SKM-1 (cell line): ENCODE measurements at regions not wholly inside any gene's neighbourhood (a gene's known extent, or its start where the extent isn't known, plus 50 kb on each side); places are given as distances from the start of the nearest gene placed in this dataset.

Source experiments
- DNase-seq: peaks from one replicate; lab custom pipeline; 2025; ENCODE audit not compliant: unreplicated experiment; lab: John Stamatoyannopoulos, UW

DNA sequence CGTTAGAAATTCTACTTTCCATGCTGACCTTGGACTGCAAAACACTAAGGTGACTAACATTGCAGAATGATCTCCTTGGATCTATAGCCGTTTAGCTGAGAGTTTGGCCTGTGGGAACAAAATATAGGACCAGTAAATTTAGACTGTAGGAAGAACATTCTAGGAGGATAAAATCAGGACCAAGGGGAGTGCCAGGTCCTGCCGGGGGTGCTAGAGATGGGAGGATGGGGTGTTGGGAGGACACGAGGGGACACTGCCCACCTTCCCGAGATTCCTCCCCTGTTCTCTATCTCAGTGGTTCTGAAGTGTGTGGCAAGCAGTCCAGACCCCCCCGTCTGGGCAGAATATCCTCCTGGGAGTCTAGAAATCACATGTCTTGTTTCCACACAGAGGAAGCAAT, 445.2 kb downstream of the ZSWIM6 start:
- no peak for DNase-seq

GRCh38 chr5:61779743-61780142, 447.7 kb downstream of the ZSWIM6 start:
- DNase-seq, result no peak

DNA sequence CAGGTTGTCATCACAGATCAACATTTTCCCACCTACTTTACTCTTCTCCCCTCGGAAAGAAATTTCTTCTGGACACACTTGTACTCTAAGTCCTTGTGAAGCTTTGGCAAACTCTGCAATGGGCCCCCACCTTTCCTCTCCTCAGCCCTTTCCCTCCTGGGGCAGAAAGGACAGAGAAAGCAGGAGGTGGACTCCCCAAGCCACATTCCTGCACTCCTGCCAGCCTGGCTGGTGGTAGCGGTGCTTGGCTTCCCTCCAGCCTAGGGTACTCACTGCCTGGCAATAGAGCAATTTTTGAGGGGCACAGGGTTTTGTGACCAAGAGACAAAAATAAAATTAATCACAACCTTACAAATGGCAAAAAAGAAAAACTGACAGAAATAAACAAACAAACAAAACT, 451.4 kb downstream of the ZSWIM6 start:
- no peak for DNase-seq

DNA sequence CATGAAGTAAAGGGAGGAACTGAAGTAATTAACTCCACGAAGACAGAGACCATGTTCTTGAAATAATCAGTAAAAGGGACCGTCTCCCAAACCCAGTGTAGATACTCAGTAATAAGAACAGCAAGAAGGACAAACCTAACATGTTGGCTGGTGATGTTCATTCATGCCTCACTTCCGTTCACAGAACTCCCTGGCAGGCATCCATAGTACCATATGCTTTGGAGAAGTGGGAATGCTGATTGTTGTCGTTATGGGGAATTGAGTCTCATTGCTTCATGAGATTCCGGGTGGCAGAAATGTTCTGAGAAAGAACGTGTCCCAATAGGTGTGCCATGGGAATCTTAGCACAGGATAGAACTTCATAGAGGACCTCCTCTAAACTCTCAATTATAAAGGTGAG, 452.3 kb downstream of the ZSWIM6 start:
- no peak for DNase-seq

- DNase-seq, result no peak
Measured at GRCh38 chr5:61788548-61788947, 456.5 kb downstream of the ZSWIM6 start.

DNA sequence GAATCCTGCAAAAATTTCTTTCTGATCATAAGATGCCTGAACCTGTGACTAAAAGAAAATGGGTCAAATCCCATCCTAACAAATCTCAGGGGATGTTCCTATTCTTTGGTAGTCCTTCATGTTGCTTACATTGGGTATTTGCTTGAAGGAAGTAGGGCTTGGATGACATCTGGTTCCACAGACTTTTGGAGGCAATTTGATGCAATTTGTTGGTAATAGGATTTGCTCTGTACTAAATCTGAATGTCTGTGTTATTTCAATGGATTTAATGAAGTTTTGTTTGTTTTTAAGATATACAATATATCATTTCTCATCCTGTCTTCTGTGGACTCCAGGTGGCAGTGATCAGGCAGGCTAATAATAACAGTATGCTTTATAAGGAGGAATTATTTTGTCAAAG, 457.9 kb downstream of the ZSWIM6 start:
- DNase-seq, result no peak

DNA sequence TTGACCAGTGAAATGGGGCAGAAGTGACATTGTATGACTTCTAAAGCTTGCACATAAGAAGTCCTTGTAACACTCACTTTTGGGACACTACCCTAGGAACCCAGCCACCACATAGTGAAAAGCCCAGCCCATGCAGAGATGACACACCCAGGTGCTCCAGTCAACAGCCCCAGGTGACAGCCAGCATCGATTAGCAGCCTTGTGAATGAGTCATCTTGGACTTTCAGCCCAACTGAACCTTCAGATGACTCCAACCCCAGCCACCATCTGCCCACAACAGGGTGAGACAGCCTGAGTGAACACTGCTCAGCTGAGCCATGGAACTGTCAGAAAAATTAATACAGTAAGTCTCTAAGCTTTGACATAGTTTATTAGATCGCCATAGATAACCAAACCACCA, 458.6 kb downstream of the ZSWIM6 start:
- no peak for DNase-seq

GRCh38 chr5:61796773-61797172, 464.7 kb downstream of the ZSWIM6 start:
- DNase-seq, result no peak

- DNase-seq, result no peak
Measured at GRCh38 chr5:61800450-61800849, 468.4 kb downstream of the ZSWIM6 start.

DNA sequence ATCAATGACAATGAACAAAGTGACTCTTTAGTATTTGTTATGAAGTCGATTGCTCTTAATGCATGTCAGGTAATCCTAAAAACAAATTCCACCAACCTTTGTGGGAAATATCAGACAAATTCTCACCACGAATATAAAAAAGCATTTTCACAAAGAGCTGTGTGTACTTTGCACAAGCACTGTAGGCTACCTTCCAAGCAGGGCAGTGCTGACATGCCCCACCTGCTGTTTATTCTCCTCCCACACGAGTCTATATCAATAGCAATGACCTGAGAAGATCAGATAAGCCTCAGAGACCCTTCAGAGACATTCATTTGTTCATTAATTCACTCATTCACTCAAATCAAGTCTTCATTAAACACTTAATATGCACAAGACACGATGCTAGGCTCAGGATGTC, 469.1 kb downstream of the ZSWIM6 start:
- no peak for DNase-seq

GRCh38 chr5:61802456-61802855, 470.4 kb downstream of the ZSWIM6 start:
- no peak for DNase-seq

- no peak for DNase-seq
Measured at GRCh38 chr5:61805101-61805500, 473.0 kb downstream of the ZSWIM6 start.

DNA sequence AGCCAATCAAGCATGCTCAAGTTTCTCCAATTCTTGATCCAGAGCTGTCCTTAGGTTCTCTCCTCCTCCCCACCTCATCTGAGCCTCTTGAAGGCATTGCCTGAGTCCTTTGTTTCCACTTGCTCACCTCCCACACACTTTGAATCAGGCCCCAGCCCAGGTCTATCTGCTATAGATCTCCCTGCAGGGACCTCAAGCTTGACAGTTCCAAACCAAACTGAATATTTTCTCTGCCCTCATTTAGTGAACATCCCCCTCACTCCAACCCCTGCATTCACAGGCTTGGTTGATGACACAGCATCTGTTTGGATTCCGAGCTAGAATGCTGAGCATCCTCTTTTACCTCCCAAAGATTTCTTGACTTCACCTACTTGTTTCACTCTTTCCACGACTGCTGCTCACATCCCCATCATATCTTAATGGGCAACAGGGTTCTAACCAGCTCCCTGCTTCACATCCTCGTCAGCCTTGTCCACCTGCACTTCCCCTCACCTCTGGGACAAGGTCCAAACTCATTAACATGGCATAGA, 474.5 kb downstream of the ZSWIM6 start:
- DNase-seq, result no peak

DNA sequence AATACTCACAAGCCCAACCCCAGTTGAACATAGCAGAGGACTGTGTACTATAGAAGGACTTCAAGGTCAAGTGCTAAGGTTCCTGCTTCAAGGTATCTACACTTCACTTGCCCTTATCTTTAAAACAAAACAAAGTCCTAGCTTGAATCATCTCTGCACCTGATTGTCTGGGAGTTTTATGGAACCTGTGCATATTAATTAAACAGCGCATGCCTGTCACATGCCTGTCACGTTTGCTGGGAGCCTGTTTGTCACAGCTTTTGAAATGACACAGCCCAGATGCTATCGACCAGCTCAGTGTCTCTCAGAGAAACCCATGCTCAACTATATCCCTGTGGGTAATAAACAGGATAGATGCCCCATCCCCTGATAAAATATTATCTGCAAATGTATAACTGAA, 476.0 kb downstream of the ZSWIM6 start:
- no peak for DNase-seq

DNA sequence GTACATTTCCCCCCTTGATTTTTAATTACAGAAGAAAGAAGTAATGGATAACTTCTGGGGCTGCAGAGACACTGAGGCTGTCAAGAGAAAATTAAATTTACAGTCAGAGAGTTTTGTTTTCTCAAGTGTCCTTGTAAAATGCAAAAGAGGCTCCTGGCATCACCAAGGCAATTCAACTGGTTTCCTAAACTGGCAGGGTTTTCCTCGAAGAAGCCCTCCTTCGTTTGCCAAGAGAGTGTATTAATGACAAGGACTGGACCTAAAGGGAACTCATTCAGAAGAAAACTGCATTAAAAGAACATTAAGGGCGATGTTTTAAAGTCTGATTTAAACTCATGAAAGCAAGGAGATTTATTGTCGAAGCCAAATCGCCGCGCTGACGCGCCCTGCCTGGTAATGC, 476.9 kb downstream of the ZSWIM6 start:
- DNase-seq, result no peak

DNA sequence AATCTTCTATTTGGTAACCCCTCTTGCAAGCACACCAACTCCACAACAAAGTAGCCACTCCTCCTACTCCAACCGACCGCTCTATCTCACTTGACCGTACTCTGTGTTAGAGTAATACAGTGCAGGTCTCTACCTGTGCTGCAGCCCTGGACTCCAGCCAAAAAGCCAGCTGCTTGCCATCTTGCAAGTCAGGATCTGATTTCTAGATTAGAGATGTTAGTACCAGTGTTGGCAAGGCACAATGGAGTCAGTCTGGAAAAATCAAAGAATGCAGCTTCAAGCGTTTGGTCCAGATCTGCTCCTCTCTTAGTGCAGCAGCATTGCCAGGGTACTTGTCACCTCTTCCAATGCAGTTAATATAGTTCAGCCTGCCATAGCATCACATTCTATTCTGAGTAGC, 477.6 kb downstream of the ZSWIM6 start:
- DNase-seq, result no peak

- no peak for DNase-seq
Measured at GRCh38 chr5:61811052-61811451, 479.0 kb downstream of the ZSWIM6 start.

GRCh38 chr5:61813361-61813760, 481.3 kb downstream of the ZSWIM6 start:
- DNase-seq, result no peak

DNA sequence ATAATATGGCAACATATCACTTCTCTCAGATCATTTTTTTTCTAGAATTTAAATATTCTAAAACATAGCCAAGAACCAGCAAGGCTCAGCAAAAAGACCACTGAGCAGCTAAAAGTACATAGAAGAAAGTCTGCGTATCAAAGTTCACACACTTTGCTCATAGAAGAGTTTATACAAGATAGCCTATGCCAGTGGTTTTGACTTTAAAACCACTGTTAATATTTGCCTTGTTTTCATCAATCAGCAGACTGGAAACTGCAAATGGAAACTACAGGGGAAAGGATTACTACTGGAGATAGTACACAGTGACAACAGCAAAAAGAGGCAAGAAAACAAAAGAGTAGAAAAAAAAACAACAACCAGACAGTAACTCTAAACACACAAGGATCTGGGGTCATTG, 483.3 kb downstream of the ZSWIM6 start:
- DNase-seq, result no peak

DNA sequence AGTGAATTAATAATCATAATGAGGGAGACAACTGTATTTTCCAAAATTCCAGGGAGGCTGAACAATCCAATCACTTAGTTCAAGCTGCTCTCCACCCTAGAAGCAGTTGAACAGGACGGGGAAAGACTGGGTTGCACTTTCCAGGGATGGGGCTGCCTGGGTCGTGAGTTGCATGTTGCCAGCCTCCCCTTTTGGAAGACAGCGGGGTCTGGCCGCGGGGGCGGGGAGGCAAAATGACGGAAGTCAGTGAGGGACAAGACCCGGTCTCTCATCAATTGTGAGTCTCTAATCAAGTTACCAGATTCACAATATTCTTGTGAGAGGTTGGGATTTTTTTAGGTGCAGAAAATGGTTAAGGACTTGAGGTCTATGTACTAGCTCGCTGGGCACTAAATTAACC, 484.1 kb downstream of the ZSWIM6 start:
- DNase-seq, result no peak

DNA sequence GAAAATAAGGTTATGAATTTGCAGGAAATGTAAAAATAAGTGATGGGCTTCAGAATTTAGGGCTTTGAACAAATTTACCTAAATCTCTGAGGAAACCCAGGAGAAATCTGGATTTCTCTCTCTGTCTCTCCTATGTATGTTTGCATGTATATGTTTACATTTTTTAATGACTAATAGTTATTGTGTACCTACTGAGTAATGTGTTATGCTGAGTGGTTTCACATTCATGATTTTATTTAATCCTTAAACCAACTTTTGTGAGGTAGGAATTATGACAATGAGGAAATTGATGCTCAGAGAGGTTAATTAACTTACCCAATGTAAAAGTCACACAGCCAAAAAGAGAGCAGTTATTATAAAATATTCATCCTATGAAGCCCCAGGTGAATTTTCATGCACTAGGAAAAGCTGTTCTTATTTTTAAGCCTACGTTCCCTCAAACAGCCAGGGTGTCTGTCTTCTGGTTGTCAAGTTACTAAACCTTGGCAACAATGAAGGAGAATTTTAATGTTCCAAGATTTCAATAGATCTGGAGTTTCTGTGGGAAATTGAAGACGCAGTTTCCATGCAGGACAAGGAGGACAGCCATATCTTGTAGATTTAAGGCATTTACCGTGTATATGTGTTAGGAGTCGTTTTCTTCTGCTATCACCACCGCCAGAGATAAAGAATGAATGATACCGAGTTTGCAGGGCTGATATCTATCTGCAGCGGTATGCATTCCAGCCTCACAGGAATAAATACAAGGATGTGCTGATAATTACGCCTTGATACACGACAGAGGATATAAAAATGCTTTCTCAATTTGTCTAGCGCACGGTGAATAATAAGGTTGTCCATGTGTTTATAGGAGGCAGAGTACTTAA, 484.8 kb downstream of the ZSWIM6 start:
- DNase-seq, result no peak

DNA sequence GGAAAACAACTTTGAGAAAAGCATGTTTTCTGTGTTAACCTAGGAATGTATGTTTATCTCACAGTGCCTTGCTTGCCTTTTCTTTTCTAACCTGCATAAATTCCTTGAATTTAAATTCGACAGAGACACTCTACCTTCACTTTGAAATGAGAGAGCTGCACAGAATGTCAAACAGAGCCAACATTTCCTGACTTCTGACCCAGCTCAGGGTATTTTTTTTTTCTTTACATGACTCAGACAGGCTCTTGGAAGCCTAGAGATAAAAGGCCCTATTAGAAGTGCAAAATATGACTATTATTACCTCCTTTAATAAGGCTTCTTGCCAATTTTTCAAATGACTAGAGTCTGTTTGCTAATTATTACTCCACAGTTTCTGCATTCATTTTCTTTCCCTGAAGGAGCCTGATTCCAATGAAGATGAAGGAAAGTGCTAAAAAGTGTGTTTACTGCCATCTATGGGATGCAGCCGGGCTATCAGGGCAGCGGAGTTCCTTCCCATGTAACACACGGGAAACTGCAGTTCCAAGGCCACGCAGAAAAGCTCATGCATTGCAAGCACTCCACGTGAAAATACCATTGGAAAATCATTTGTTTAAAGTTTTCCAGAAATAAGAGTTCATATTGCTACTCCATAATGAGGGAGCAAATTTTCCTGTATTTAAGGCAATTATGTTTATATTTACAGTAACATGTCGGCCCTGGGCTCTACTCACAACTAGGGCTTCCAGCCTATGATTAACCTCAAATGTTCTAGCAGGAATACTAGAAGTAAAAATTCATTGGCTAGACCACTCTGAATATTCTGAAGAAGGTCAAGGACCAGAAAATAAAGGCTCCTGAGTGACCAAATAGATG, 485.6 kb downstream of the ZSWIM6 start:
- DNase-seq, result no peak
